AG04449 (cell line): ENCODE measurements at regions not wholly inside any gene's neighbourhood (a gene's known extent, or its start where the extent isn't known, plus 50 kb on each side); places are given as distances from the start of the nearest gene placed in this dataset.

Experiments used
- CTCF ChIA-PET: fragments of 350-600 bp; formaldehyde crosslinking; extraction: SDS; loops from one replicate; lab custom pipeline; 2021; ENCODE audit warnings: antibody characterized with exemption; lab: Yijun Ruan, JAX
- POLR2A ChIA-PET: fragments of 400-600, 350-600 bp; formaldehyde crosslinking; extraction: SDS; loops from one replicate; lab custom pipeline; 2020; ENCODE audit warnings: antibody characterized with exemption, inconsistent platforms; lab: Yijun Ruan, JAX
- DNase-seq: peaks from one replicate; pipeline ENCODE4 v3.0.0-alpha.2; 2010; ENCODE audit warnings: low read depth, low spot score
- H3K4me3 ChIP-seq: 2 replicates; pipeline ENCODE4 v1.5.1; 2011; ENCODE audit warnings: low read depth, mild to moderate bottlenecking, control low read depth, low read length
- CTCF ChIP-seq: IDR thresholded peaks from one replicate; pipeline ENCODE4 v1.5.1; 2011; ENCODE audit warnings: mild to moderate bottlenecking, moderate library complexity, low read length, control low read depth, inconsistent platforms; ENCODE audit not compliant: insufficient read depth; ENCODE audit errors: missing control alignments

- H3K4me3 ChIP-seq, result no peak overlapping the region
- DNase-seq, result no peak
- POLR2A ChIA-PET, result no interaction called here
- TF ChIP-seq CTCF, result no peak
- CTCF ChIA-PET, result no interaction called here
Measured at GRCh38 chr21:17352996-17353655, 159.7 kb upstream of the CXADR start.

- TF ChIP-seq CTCF, result no peak
- POLR2A ChIA-PET, result no interaction called here
- no peak overlapping the region for H3K4me3 ChIP-seq
- CTCF ChIA-PET, result no interaction called here
- DNase-seq, result no peak
Measured at GRCh38 chr21:17359781-17360180, 153.1 kb upstream of the CXADR start.

- no peak overlapping the region for H3K4me3 ChIP-seq
- TF ChIP-seq CTCF, result no peak
- ChIA-PET CTCF (interaction anchor here (1.9 kb wide), 1 partner anchor 18 kb away, joined by 6 read pairs; no protein-coding TSS in a partner anchor), POLR2A (no interaction called here)
- no peak for DNase-seq
Measured at GRCh38 chr21:17368748-17369363, 144.0 kb upstream of the CXADR start.

GRCh38 chr21:17370263-17370662 lies 142.6 kb upstream of the CXADR start:
- POLR2A ChIA-PET, result no interaction called here
- TF ChIP-seq CTCF, result no peak
- CTCF ChIA-PET, result interaction anchor here (1.1 kb wide), 1 partner anchor 17 kb away, joined by 3 read pairs; no protein-coding TSS in a partner anchor
- DNase-seq, result no peak
- H3K4me3 ChIP-seq, result no peak overlapping the region

GRCh38 chr21:17370916-17371315 lies 141.9 kb upstream of the CXADR start:
- ChIA-PET POLR2A (no interaction called here), CTCF (interaction anchor here (1.1 kb wide), 1 partner anchor 16 kb away, joined by 3 read pairs; no protein-coding TSS in a partner anchor)
- no peak overlapping the region for H3K4me3 ChIP-seq
- TF ChIP-seq CTCF, result no peak
- no peak for DNase-seq

- DNase-seq, result no peak
- CTCF ChIA-PET, result no interaction called here
- POLR2A ChIA-PET, result no interaction called here
- no peak overlapping the region for H3K4me3 ChIP-seq
- no peak for TF ChIP-seq CTCF
Measured at GRCh38 chr21:17371450-17371849, 141.4 kb upstream of the CXADR start.
